Activated T-cell treated with anti-CD3 and anti-CD28 coated beads, Interleukin-2, amount 50 U/mL, for 4 hours (primary cell): ENCODE measurements at regions not wholly inside any gene's neighbourhood (a gene's known extent, or its start where the extent isn't known, plus 50 kb on each side); places are given as distances from the start of the nearest gene placed in this dataset.

Source experiments
- ATAC-seq, 2 donors: fragments of 200-7000 bp; cut with Tn5 transposase; one replicate each; pipeline ENCODE4 v1.10.0; 2021
- DNase-seq: peaks from one replicate; pipeline ENCODE4 v3.0.0-alpha.2; 2020
- H3K27me3 Mint-ChIP-seq: one replicate; pipeline ENCODE4 v1.8.0; 2021; ENCODE audit warnings: low read depth, mixed read lengths
- H3K36me3 Mint-ChIP-seq: one replicate; pipeline ENCODE4 v1.8.0; 2022; ENCODE audit warnings: mixed read lengths; ENCODE audit not compliant: insufficient read depth
- H3K4me1 Mint-ChIP-seq: one replicate; pipeline ENCODE4 v1.8.0; 2021; ENCODE audit warnings: low read depth, mixed read lengths
- H3K4me3 Mint-ChIP-seq: one replicate; pipeline ENCODE4 v1.8.0; 2021; ENCODE audit warnings: mild to moderate bottlenecking, moderate library complexity, mixed read lengths
- H3K9me3 Mint-ChIP-seq: one replicate; pipeline ENCODE4 v1.8.0; 2021; ENCODE audit warnings: mixed read lengths

GRCh38 chr2:188645986-188646385, 328.2 kb upstream of the COL3A1 start:
- DNase-seq (no peak), ATAC-seq (no peak)
- H3K27me3 Mint-ChIP-seq, result no peaks in the 10 kb centered on the region
- peaks cover 15% of the 10 kb centered on the region for H3K9me3 Mint-ChIP-seq
- no peaks in the 10 kb centered on the region for H3K4me1 Mint-ChIP-seq
- no peak overlapping the region for H3K4me3 Mint-ChIP-seq
- no peaks in the 10 kb centered on the region for H3K36me3 Mint-ChIP-seq

- no peaks in the 10 kb centered on the region for H3K4me1 Mint-ChIP-seq
- H3K27me3 Mint-ChIP-seq, result no peaks in the 10 kb centered on the region
- ATAC-seq, result no peak
- no peaks in the 10 kb centered on the region for H3K36me3 Mint-ChIP-seq
- H3K4me3 Mint-ChIP-seq, result no peak overlapping the region
- no peak for DNase-seq
- H3K9me3 Mint-ChIP-seq, result peaks cover 11% of the 10 kb centered on the region
These were observed 326.6 kb upstream of the COL3A1 start for GRCh38 chr2:188647430-188648070.

- ATAC-seq, result no peak
- no peaks in the 10 kb centered on the region for H3K4me1 Mint-ChIP-seq
These were observed 314.3 kb upstream of the COL3A1 start for GRCh38 chr2:188659656-188660406.

GRCh38 chr2:188663301-188663700, 310.9 kb upstream of the COL3A1 start:
- H3K9me3 Mint-ChIP-seq, result no peaks in the 10 kb centered on the region
- DNase-seq (no peak), ATAC-seq (no peak)
- no peaks in the 10 kb centered on the region for H3K36me3 Mint-ChIP-seq
- H3K4me1 Mint-ChIP-seq, result no peaks in the 10 kb centered on the region
- no peak overlapping the region for H3K4me3 Mint-ChIP-seq
- H3K27me3 Mint-ChIP-seq, result no peaks in the 10 kb centered on the region

More at GRCh38 chr2:188659656-188660406, 314.3 kb upstream of the COL3A1 start:
- Mint-ChIP-seq H3K4me3 (no peak overlapping the region), H3K36me3 (no peaks in the 10 kb centered on the region), H3K27me3 (no peaks in the 10 kb centered on the region), H3K9me3 (no peaks in the 10 kb centered on the region)
- no peak for DNase-seq

GRCh38 chr2:188664416-188664815, 309.8 kb upstream of the COL3A1 start:
- H3K4me3 Mint-ChIP-seq, result no peak overlapping the region
- no peaks in the 10 kb centered on the region for H3K4me1 Mint-ChIP-seq
- no peaks in the 10 kb centered on the region for H3K27me3 Mint-ChIP-seq
- H3K9me3 Mint-ChIP-seq, result no peaks in the 10 kb centered on the region
- H3K36me3 Mint-ChIP-seq, result no peaks in the 10 kb centered on the region
- no peak for DNase-seq
- ATAC-seq, result no peak

- no peak for DNase-seq
- H3K36me3 Mint-ChIP-seq, result no peaks in the 10 kb centered on the region
- H3K27me3 Mint-ChIP-seq, result no peaks in the 10 kb centered on the region
- H3K4me1 Mint-ChIP-seq, result no peaks in the 10 kb centered on the region
- no peak overlapping the region for H3K4me3 Mint-ChIP-seq
- H3K9me3 Mint-ChIP-seq, result no peaks in the 10 kb centered on the region
- ATAC-seq, result no peak
These were observed 309.1 kb upstream of the COL3A1 start for GRCh38 chr2:188664951-188665595.

- Mint-ChIP-seq H3K9me3 (no peaks in the 10 kb centered on the region), H3K36me3 (no peaks in the 10 kb centered on the region), H3K27me3 (no peaks in the 10 kb centered on the region), H3K4me3 (no peak overlapping the region), H3K4me1 (no peaks in the 10 kb centered on the region)
- ATAC-seq, result no peak
- no peak for DNase-seq
These were observed 308.4 kb upstream of the COL3A1 start for GRCh38 chr2:188665727-188666304.

- no peaks in the 10 kb centered on the region for H3K4me1 Mint-ChIP-seq
- H3K27me3 Mint-ChIP-seq, result no peaks in the 10 kb centered on the region
- DNase-seq (no peak), ATAC-seq (no peak)
- no peak overlapping the region for H3K4me3 Mint-ChIP-seq
- no peaks in the 10 kb centered on the region for H3K36me3 Mint-ChIP-seq
- no peaks in the 10 kb centered on the region for H3K9me3 Mint-ChIP-seq
These were observed 307.7 kb upstream of the COL3A1 start for GRCh38 chr2:188666503-188666902.

- Mint-ChIP-seq H3K9me3 (no peaks in the 10 kb centered on the region), H3K36me3 (no peaks in the 10 kb centered on the region), H3K4me3 (no peak overlapping the region), H3K4me1 (no peaks in the 10 kb centered on the region), H3K27me3 (no peaks in the 10 kb centered on the region)
- no peak for ATAC-seq
- no peak for DNase-seq
These were observed 306.0 kb upstream of the COL3A1 start for GRCh38 chr2:188668017-188668680.

GRCh38 chr2:188675391-188676009, 298.7 kb upstream of the COL3A1 start:
- DNase-seq, result no peak
- Mint-ChIP-seq H3K27me3 (no peaks in the 10 kb centered on the region), H3K36me3 (no peaks in the 10 kb centered on the region), H3K4me3 (no peak overlapping the region), H3K4me1 (no peaks in the 10 kb centered on the region), H3K9me3 (no peaks in the 10 kb centered on the region)
- ATAC-seq, result no peak

GRCh38 chr2:188676010-188676400, 298.2 kb upstream of the COL3A1 start:
- H3K4me3 Mint-ChIP-seq, result no peak overlapping the region
- no peaks in the 10 kb centered on the region for H3K9me3 Mint-ChIP-seq
- H3K4me1 Mint-ChIP-seq, result no peaks in the 10 kb centered on the region
- no peaks in the 10 kb centered on the region for H3K27me3 Mint-ChIP-seq
- no peaks in the 10 kb centered on the region for H3K36me3 Mint-ChIP-seq
- ATAC-seq, result no peak
- DNase-seq, result no peak

GRCh38 chr2:188677142-188677541, 297.0 kb upstream of the COL3A1 start:
- H3K36me3 Mint-ChIP-seq, result no peaks in the 10 kb centered on the region
- ATAC-seq (no peak), DNase-seq (no peak)
- H3K4me3 Mint-ChIP-seq, result no peak overlapping the region
- no peaks in the 10 kb centered on the region for H3K27me3 Mint-ChIP-seq
- no peaks in the 10 kb centered on the region for H3K4me1 Mint-ChIP-seq
- no peaks in the 10 kb centered on the region for H3K9me3 Mint-ChIP-seq

- Mint-ChIP-seq H3K36me3 (no peaks in the 10 kb centered on the region), H3K4me1 (no peaks in the 10 kb centered on the region), H3K9me3 (peaks cover 3% of the 10 kb centered on the region), H3K27me3 (no peaks in the 10 kb centered on the region), H3K4me3 (no peak overlapping the region)
- DNase-seq (no peak), ATAC-seq (no peak)
These were observed 295.3 kb upstream of the COL3A1 start for GRCh38 chr2:188678882-188679281.

GRCh38 chr2:188682838-188683237, 291.3 kb upstream of the COL3A1 start:
- Mint-ChIP-seq H3K27me3 (no peaks in the 10 kb centered on the region), H3K36me3 (no peaks in the 10 kb centered on the region), H3K4me1 (no peaks in the 10 kb centered on the region), H3K9me3 (peaks cover 7% of the 10 kb centered on the region), H3K4me3 (no peak overlapping the region)
- no peak for ATAC-seq
- DNase-seq, result no peak
